ENCODE measurements at regions not wholly inside any gene's neighbourhood (a gene's known extent, or its start where the extent isn't known, plus 50 kb on each side); places are given as distances from the start of the nearest gene placed in this dataset.

DNA sequence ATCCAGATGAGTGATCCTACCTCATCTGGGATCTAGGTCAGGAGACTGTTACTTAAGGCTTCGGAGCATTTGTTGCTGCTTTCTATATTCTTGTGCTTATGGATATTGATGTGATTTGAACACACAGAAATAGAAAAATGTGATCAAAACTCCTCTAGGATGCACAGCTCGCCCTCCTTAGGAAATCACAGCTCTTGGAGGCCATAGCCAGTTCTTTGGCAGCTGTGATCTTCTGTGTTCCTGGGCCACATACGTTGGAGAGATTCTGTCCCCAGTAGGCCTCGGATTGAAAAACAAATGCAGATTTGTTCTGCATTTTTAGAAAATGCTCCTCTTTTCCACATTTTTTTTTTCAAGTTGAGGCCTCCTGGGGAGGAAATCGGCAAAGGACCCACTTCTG is 437.4 kb upstream of the THBS1 start:
- TF ChIP-seq GATA3 (IDR thresholded peaks at IDR 0.05; ENCODE audit: low read depth, low read length) (no peak), GATA2 (IDR thresholded peaks at IDR 0.05; ENCODE audit: low read depth, low read length) (no peak)

Data from SH-SY5Y (cell line).